Transverse colon (tissue), 4 donors: ENCODE measurements at regions not wholly inside any gene's neighbourhood (a gene's known extent, or its start where the extent isn't known, plus 50 kb on each side); places are given as distances from the start of the nearest gene placed in this dataset.

Source experiments
- DNase-seq: peaks from one replicate; pipeline ENCODE4 v3.0.0-alpha.2; 2019
- H3K27ac ChIP-seq, 4 donors: fragments of 200-600 bp; sonication (generic); 2 replicates each; pipeline ENCODE4 v1.5.1; 2016 to 2018; ENCODE audit warnings: inconsistent platforms in 4 of 4
- H3K27me3 ChIP-seq: fragments of 200-600 bp; sonication (generic); 2 replicates; pipeline ENCODE4 v1.5.1; 2017; ENCODE audit warnings: inconsistent platforms
- H3K36me3 ChIP-seq, 4 donors: fragments of 200-600 bp; sonication (generic); 2 replicates each; pipeline ENCODE4 v1.5.1; 2017 to 2019; ENCODE audit warnings: inconsistent platforms in 4 of 4
- H3K4me1 ChIP-seq, 4 donors: fragments of 200-600 bp; sonication (generic); 2 replicates each; pipeline ENCODE4 v1.5.1; 2017 to 2020; ENCODE audit warnings: inconsistent platforms in 4 of 4
- H3K4me3 ChIP-seq, 4 donors: fragments of 200-600 bp; sonication (generic); 1 replicate in 1 of 4; 2 replicates in 3 of 4; pipeline versions ENCODE4 v1.5.1 to v1.6.1; 2017 to 2019; ENCODE audit warnings: inconsistent platforms in 4 of 4
- H3K9me3 ChIP-seq, 2 donors: fragments of 200-600 bp; sonication (generic); 2 replicates each; pipeline ENCODE4 v1.5.1; 2017 to 2019; ENCODE audit warnings: inconsistent platforms in 2 of 2
- CTCF ChIP-seq, 5 experiments: fragments of 200-600 bp in 3 of 5; fragments of 450-650 bp in 2 of 5; sonication (generic) in 3 of 5; IDR thresholded peaks; 1 replicate in 2 of 5; 2 replicates in 3 of 5; pipeline ENCODE4 v1.5.1; 2016 to 2017; ENCODE audit warnings: antibody characterized with exemption in 5 of 5, inconsistent platforms in 3 of 5, mild to moderate bottlenecking in 2 of 5, moderate library complexity in 1 of 5
- EP300 ChIP-seq: sonication (generic); formaldehyde crosslinking; IDR thresholded peaks from one replicate; pipeline ENCODE4 v1.6.1; 2017; ENCODE audit warnings: antibody characterized with exemption, low read depth
- POLR2A ChIP-seq: fragments of 450-650 bp; IDR thresholded peaks from one replicate; pipeline ENCODE4 v1.6.1; 2016; ENCODE audit warnings: antibody characterized with exemption, mild to moderate bottlenecking, moderate library complexity
- POLR2AphosphoS5 ChIP-seq, 3 donors: sonication (generic); formaldehyde crosslinking; IDR thresholded peaks; one replicate each; pipeline ENCODE4 v1.6.1; 2016; ENCODE audit warnings: antibody characterized with exemption in 3 of 3
- WGBS, 2 donors: methylation state at CpG; one replicate each; pipeline ENCODE4 v1.1.5; 2018; ENCODE audit warnings: low coverage in 1 of 2; 5-methylcytosine and 5-hydroxymethylcytosine counted together
- in situ Hi-C, 4 donors: fragments of 200-750 bp; cut with MboI; loops; one replicate each; pipeline versions ENCODE4 v1.15.0 to v1.15.1; 2017; ENCODE audit warnings: low sequenced_read_pairs in 3 of 4, low pct_ligation_motif_present in 1 of 4, low pct_unique_long_range_greater_than_20kb in 1 of 4
- intact Hi-C: fragments of 100-400 bp; cut with DNase I; formaldehyde crosslinking; loops from one replicate; pipeline ENCODE4 v1.15.1; 2023; ENCODE audit warnings: low total_unique reads

- intact Hi-C loops, result no loop called here
- TF ChIP-seq CTCF (IDR thresholded peaks at IDR 0.05) (no peak), POLR2A (no peak), POLR2AphosphoS5 (IDR thresholded peaks at IDR 0.05) (no peak), EP300 (no peak)
- in situ Hi-C loops, result no loop called here
- Histone ChIP-seq H3K36me3 (no peaks in the 10 kb centered on the region), H3K4me3 (no peak overlapping the region), H3K9me3 (no peaks in the 10 kb centered on the region), H3K4me1 (no peaks in the 10 kb centered on the region), H3K27ac (no peak overlapping the region), H3K27me3 (no peaks in the 10 kb centered on the region)
- DNase-seq, result no peak
- WGBS, 2 donors, result 86% methylated on average over 7 of the region's 7 CpGs; no CpG with 5 or more reads in 1 of the 2 donors
Measured at GRCh38 chr10:128625926-128626325, 499.7 kb upstream of the MKI67 start.

GRCh38 chr10:128626397-128627000, 500.3 kb upstream of the MKI67 start:
- H3K27me3 ChIP-seq, result no peaks in the 10 kb centered on the region
- H3K9me3 ChIP-seq, result no peaks in the 10 kb centered on the region
- H3K4me3 ChIP-seq, result no peak overlapping the region
- 93 to 100% methylated on average over 3 to 6 of the region's 6 CpGs for WGBS, 2 donors
- no peaks in the 10 kb centered on the region for H3K36me3 ChIP-seq
- TF ChIP-seq POLR2AphosphoS5 (IDR thresholded peaks at IDR 0.05) (no peak), POLR2A (no peak), EP300 (no peak), CTCF (IDR thresholded peaks at IDR 0.05) (no peak)
- no peak overlapping the region for H3K27ac ChIP-seq
- in situ Hi-C loops, result no loop called here
- no peaks in the 10 kb centered on the region for H3K4me1 ChIP-seq
- DNase-seq, result no peak
- intact Hi-C loops, result no loop called here

- Histone ChIP-seq H3K27me3 (no peaks in the 10 kb centered on the region), H3K27ac (no peak overlapping the region), H3K4me3 (no peak overlapping the region), H3K9me3 (no peaks in the 10 kb centered on the region), H3K4me1 (no peaks in the 10 kb centered on the region), H3K36me3 (no peaks in the 10 kb centered on the region)
- in situ Hi-C loops (no loop called here), intact Hi-C loops (no loop called here)
- 86 to 93% methylated on average over 7 of the region's 7 CpGs for WGBS, 2 donors
- no peak for DNase-seq
- no peak for TF ChIP-seq POLR2AphosphoS5 (IDR thresholded peaks at IDR 0.05)
- no peak for TF ChIP-seq CTCF (IDR thresholded peaks at IDR 0.05)
- no peak for TF ChIP-seq POLR2A
- TF ChIP-seq EP300, result no peak
Measured at GRCh38 chr10:128627811-128628210, 501.6 kb upstream of the MKI67 start.

- in situ Hi-C loops (no loop called here), intact Hi-C loops (no loop called here)
- H3K27ac ChIP-seq, result no peak overlapping the region
- H3K4me1 ChIP-seq, result no peaks in the 10 kb centered on the region
- H3K9me3 ChIP-seq, result no peaks in the 10 kb centered on the region
- 77 to 87% methylated on average over 6 of the region's 6 CpGs for WGBS, 2 donors
- no peak for TF ChIP-seq POLR2AphosphoS5 (IDR thresholded peaks at IDR 0.05)
- no peak for TF ChIP-seq CTCF (IDR thresholded peaks at IDR 0.05)
- TF ChIP-seq EP300, result no peak
- TF ChIP-seq POLR2A, result no peak
- no peaks in the 10 kb centered on the region for H3K27me3 ChIP-seq
- H3K36me3 ChIP-seq, result no peaks in the 10 kb centered on the region
- DNase-seq, result no peak
- no peak overlapping the region for H3K4me3 ChIP-seq
Measured at GRCh38 chr10:128628252-128628651, 502.0 kb upstream of the MKI67 start.
